HG02870 (cell line): ENCODE measurements at regions not wholly inside any gene's neighbourhood (a gene's known extent, or its start where the extent isn't known, plus 50 kb on each side); places are given as distances from the start of the nearest gene placed in this dataset.

ENCODE experiments used
- ATAC-seq: cut with Tn5 transposase; IDR thresholded peaks from one replicate; pipeline ENCODE4 v1.9.1; 2021; ENCODE audit warnings: mild to moderate bottlenecking, moderate library complexity; ENCODE audit not compliant: unreplicated experiment

GRCh38 chr1:96962751-96963211 is 241.2 kb downstream of the PTBP2 start:
- ATAC-seq: no peak

- ATAC-seq: no peak
Observed at GRCh38 chr1:96964761-96965160, 243.2 kb downstream of the PTBP2 start.

- ATAC-seq: peak; percentile 89
Observed at GRCh38 chr1:96966536-96967138, 245.1 kb downstream of the PTBP2 start.

GRCh38 chr1:96967311-96967710 is 245.7 kb downstream of the PTBP2 start:
- ATAC-seq: no peak

GRCh38 chr1:96968541-96968940 is 247.0 kb downstream of the PTBP2 start:
- ATAC-seq: no peak

GRCh38 chr1:96968983-96969382 is 247.4 kb downstream of the PTBP2 start:
- ATAC-seq: no peak

- no peak for ATAC-seq
Observed at GRCh38 chr1:96969656-96970163, 248.1 kb downstream of the PTBP2 start.

GRCh38 chr1:96971439-96971838 is 249.9 kb downstream of the PTBP2 start:
- no peak for ATAC-seq

- ATAC-seq: no peak
Observed at GRCh38 chr1:96971849-96972602, 250.4 kb downstream of the PTBP2 start.

GRCh38 chr1:96973605-96974004 is 252.0 kb downstream of the PTBP2 start:
- ATAC-seq: no peak

GRCh38 chr1:96978444-96978843 is 256.9 kb downstream of the PTBP2 start:
- no peak for ATAC-seq

- no peak for ATAC-seq
Observed at GRCh38 chr1:96978901-96979300, 257.3 kb downstream of the PTBP2 start.

GRCh38 chr1:96979304-96980268 is 258.0 kb downstream of the PTBP2 start:
- ATAC-seq: no peak

- ATAC-seq: no peak
Observed at GRCh38 chr1:96980448-96980847, 258.9 kb downstream of the PTBP2 start.

GRCh38 chr1:96981181-96981580 is 259.6 kb downstream of the PTBP2 start:
- ATAC-seq: no peak

- ATAC-seq: no peak
Observed at GRCh38 chr1:96982118-96982517, 260.5 kb downstream of the PTBP2 start.

- no peak for ATAC-seq
Observed at GRCh38 chr1:96983866-96984265, 262.3 kb downstream of the PTBP2 start.

GRCh38 chr1:96987186-96987703 is 265.7 kb downstream of the PTBP2 start:
- no peak for ATAC-seq

- no peak for ATAC-seq
Observed at GRCh38 chr1:96989302-96989701, 267.7 kb downstream of the PTBP2 start.

GRCh38 chr1:96990136-96990535 is 268.6 kb downstream of the PTBP2 start:
- no peak for ATAC-seq

- ATAC-seq: no peak
Observed at GRCh38 chr1:96991261-96991660, 269.7 kb downstream of the PTBP2 start.
